ENCODE measurements at regions not wholly inside any gene's neighbourhood (a gene's known extent, or its start where the extent isn't known, plus 50 kb on each side); places are given as distances from the start of the nearest gene placed in this dataset.
"Not testable (repeated sequence)": the region's sequence is repeated elsewhere in the genome, so short reads cannot be mapped to it uniquely, and the experiment has no call there.

GRCh38 chr1:170410401-170411166, 121.4 kb upstream of the GORAB start:
- TF ChIP-seq ZFX (IDR thresholded peaks at IDR 0.05) (no peak), CTCF (conservative IDR thresholded peaks at IDR 0.05) (no peak)
- no peak overlapping the region for H3K27ac ChIP-seq

GRCh38 chr1:170414989-170415709, 116.8 kb upstream of the GORAB start:
- H3K27ac ChIP-seq: no peak overlapping the region
- TF ChIP-seq CTCF (conservative IDR thresholded peaks at IDR 0.05) (no peak), ZFX (IDR thresholded peaks at IDR 0.05) (no peak)

GRCh38 chr1:170415710-170416372, 116.1 kb upstream of the GORAB start:
- H3K27ac ChIP-seq: no peak overlapping the region
- TF ChIP-seq ZFX (IDR thresholded peaks at IDR 0.05) (no peak), CTCF (conservative IDR thresholded peaks at IDR 0.05) (no peak)

GRCh38 chr1:170424346-170424745, 107.6 kb upstream of the GORAB start:
- H3K27ac ChIP-seq: no peak overlapping the region
- TF ChIP-seq ZFX (IDR thresholded peaks at IDR 0.05): no peak

GRCh38 chr1:170426596-170426995, 105.4 kb upstream of the GORAB start:
- H3K27ac ChIP-seq: no peak overlapping the region
- TF ChIP-seq ZFX (IDR thresholded peaks at IDR 0.05) (no peak), CTCF (conservative IDR thresholded peaks at IDR 0.05) (no peak)

- H3K27ac ChIP-seq: not testable (repeated sequence)
These were observed 105.0 kb upstream of the GORAB start for GRCh38 chr1:170427002-170427401.

- H3K27ac ChIP-seq: no peak overlapping the region
- TF ChIP-seq CTCF (conservative IDR thresholded peaks at IDR 0.05) (no peak), ZFX (IDR thresholded peaks at IDR 0.05) (no peak)
These were observed 95.0 kb upstream of the GORAB start for GRCh38 chr1:170436928-170437327.

- TF ChIP-seq ZFX (IDR thresholded peaks at IDR 0.05): no peak
- no peak for TF ChIP-seq CTCF (conservative IDR thresholded peaks at IDR 0.05)
- H3K27ac ChIP-seq: no peak overlapping the region
These were observed 86.9 kb upstream of the GORAB start for GRCh38 chr1:170445096-170445495.
